Heart right ventricle (tissue), 16 donors: ENCODE measurements at regions not wholly inside any gene's neighbourhood (a gene's known extent, or its start where the extent isn't known, plus 50 kb on each side); places are given as distances from the start of the nearest gene placed in this dataset.

Experiments used
- ATAC-seq, 8 donors: fragments of 200-7000 bp; cut with Tn5 transposase; one replicate each; pipeline ENCODE4 v1.9.1; 2020; ENCODE audit warnings: mild to moderate bottlenecking in 8 of 8, moderate library complexity in 8 of 8, moderate number of reproducible peaks in 1 of 8
- DNase-seq, 2 donors: peaks; one replicate each; pipeline ENCODE4 v3.0.0-alpha.2; 2020
- H3K27ac ChIP-seq, 10 donors: fragments of 200-600 bp; sonication (generic) in 2 of 10; one replicate each; pipeline versions ENCODE4 v1.5.0 to v1.8.0; 2020 to 2022; ENCODE audit warnings: mild to moderate bottlenecking in 3 of 10
- H3K27me3 ChIP-seq, 7 donors: fragments of 200-600 bp; one replicate each; pipeline ENCODE4 v1.8.0; 2021 to 2022; ENCODE audit warnings: mild to moderate bottlenecking in 2 of 7
- H3K36me3 ChIP-seq, 9 donors: fragments of 200-600 bp; sonication (generic) in 1 of 9; one replicate each; pipeline versions ENCODE4 v1.5.0 to v1.8.0; 2020 to 2022; ENCODE audit warnings: mild to moderate bottlenecking in 2 of 9
- H3K4me1 ChIP-seq, 9 donors: fragments of 200-600 bp; sonication (generic) in 1 of 9; one replicate each; pipeline versions ENCODE4 v1.5.0 to v1.8.0; 2020 to 2022; ENCODE audit warnings: mild to moderate bottlenecking in 4 of 9
- H3K4me3 ChIP-seq, 10 donors: fragments of 200-600 bp; sonication (generic) in 2 of 10; one replicate each; pipeline versions ENCODE4 v1.5.0 to v1.8.0; 2020 to 2022; ENCODE audit warnings: mild to moderate bottlenecking in 7 of 10, moderate library complexity in 2 of 10
- H3K9me3 ChIP-seq, 11 donors: fragments of 200-600 bp in 10 of 11; sonication (generic) in 2 of 11; one replicate each; pipeline versions ENCODE4 v1.5.0 to v1.8.0; 2013 to 2022; ENCODE audit warnings: mild to moderate bottlenecking in 2 of 11, control low read depth in 1 of 11, moderate library complexity in 1 of 11
- CTCF ChIP-seq, 9 donors: fragments of 200-600 bp; sonication (generic) in 2 of 9; IDR thresholded peaks; one replicate each; pipeline versions ENCODE4 v1.5.0 to v1.8.0; 2021 to 2022; ENCODE audit warnings: antibody characterized with exemption in 9 of 9, mild to moderate bottlenecking in 5 of 9, moderate library complexity in 1 of 9
- WGBS, 2 donors: extraction: QIAGEN DNeasy Blood & Tissue Kit; methylation state at CpG; one replicate each; pipeline ENCODE4 v1.1.7; 2013; ENCODE audit warnings: inconsistent platforms in 1 of 2; 5-methylcytosine and 5-hydroxymethylcytosine counted together
- intact Hi-C, 10 donors: fragments of 100-400 bp; cut with DNase I; formaldehyde crosslinking; loops; one replicate each; pipeline versions ENCODE4 v1.11.1 to v1.14.2; 2022
- donor health status: Arrhythmogenic right ventricular cardiomyopathy.
- donor health status: ischemic (EF 13 %, LVEDD 7.1; RV severe dilation, severe dysfunction).
- donor health status: healthy with polysubstance abuse.
- donor health status: DM: no; HTN: yes; CAD: no.
- donor health status: DM: no; HTN: no; CAD: no.
- donor health status: ischemic (EF 25% LVEDD 6.9; RV normal size, moderate dysfunction).
- donor health status: ischemic (EF 25% LVEDD 5.7; RV mildly dilated, moderate dysfunction).
- donor health status: healthy.
- donor health status: DM: yes; HTN: yes; CAD: no.
- donor health status: Ischemic cardiomyopathy.
- donor health status: ischemic (EF 35%, LVEDD 5.7; RV mildly dilated, moderate dysfunction).
- donor health status: nonischemic (EF 11% LVEDD 7.7; RV severe dilation, severe dysfunction).
- donor health status: DM: yes; HTN: yes; CAD: no.
- donor health status: PGD.
- donor health status: ischemic (EF 29% LVEDD 5.4; RV normal size, mild dysfunction).
- donor health status: nonischemic (EF 23%, LVEDD 6.1; RV moderate dilation, normal function).

- no peaks in the 10 kb centered on the region for H3K4me1 ChIP-seq
- H3K36me3 ChIP-seq = no peaks in the 10 kb centered on the region
- no peak overlapping the region for H3K27ac ChIP-seq
- no peaks in the 10 kb centered on the region for H3K9me3 ChIP-seq
- no peak overlapping the region for H3K4me3 ChIP-seq
- no peak for TF ChIP-seq CTCF (IDR thresholded peaks at IDR 0.05)
- DNase-seq = no peak
- no peak for ATAC-seq
- intact Hi-C loops = no loop called here
- H3K27me3 ChIP-seq = no peaks in the 10 kb centered on the region
- 13 to 20% methylated on average over 4 of the region's 4 CpGs for WGBS, 2 donors
Measured at GRCh38 chr7:115634633-115635032, 395.9 kb downstream of the TFEC start.

- WGBS, 2 donors = 90 to 95% methylated on average over 5 of the region's 5 CpGs
- DNase-seq (no peak), ATAC-seq (no peak)
- intact Hi-C loops = no loop called here
- no peaks in the 10 kb centered on the region for H3K36me3 ChIP-seq
- no peak for TF ChIP-seq CTCF (IDR thresholded peaks at IDR 0.05)
- no peak overlapping the region for H3K4me3 ChIP-seq
- no peaks in the 10 kb centered on the region for H3K4me1 ChIP-seq
- H3K9me3 ChIP-seq = no peaks in the 10 kb centered on the region
- H3K27ac ChIP-seq = no peak overlapping the region
- H3K27me3 ChIP-seq = no peaks in the 10 kb centered on the region
Measured at GRCh38 chr7:115632636-115633035, 397.9 kb downstream of the TFEC start.

GRCh38 chr7:115631782-115632181 is 398.8 kb downstream of the TFEC start:
- no peak for DNase-seq
- TF ChIP-seq CTCF (IDR thresholded peaks at IDR 0.05) = no peak
- no peak for ATAC-seq
- Histone ChIP-seq H3K9me3 (no peaks in the 10 kb centered on the region), H3K27ac (no peak overlapping the region), H3K27me3 (no peaks in the 10 kb centered on the region), H3K4me3 (no peak overlapping the region), H3K4me1 (no peaks in the 10 kb centered on the region), H3K36me3 (no peaks in the 10 kb centered on the region)
- WGBS, 2 donors = 41 to 43% methylated on average over 6 of the region's 6 CpGs
- intact Hi-C loops = no loop called here

GRCh38 chr7:115630049-115630448 is 400.5 kb downstream of the TFEC start:
- Histone ChIP-seq H3K27ac (no peak overlapping the region), H3K4me3 (no peak overlapping the region), H3K36me3 (no peaks in the 10 kb centered on the region), H3K4me1 (no peaks in the 10 kb centered on the region), H3K9me3 (no peaks in the 10 kb centered on the region), H3K27me3 (no peaks in the 10 kb centered on the region)
- TF ChIP-seq CTCF (IDR thresholded peaks at IDR 0.05) = no peak
- intact Hi-C loops = no loop called here
- ATAC-seq (no peak), DNase-seq (no peak)
- 90% methylated on average over 4 of the region's 4 CpGs for WGBS, 2 donors

- no peak overlapping the region for H3K4me3 ChIP-seq
- no peaks in the 10 kb centered on the region for H3K9me3 ChIP-seq
- H3K4me1 ChIP-seq = no peaks in the 10 kb centered on the region
- no peaks in the 10 kb centered on the region for H3K36me3 ChIP-seq
- no peak for TF ChIP-seq CTCF (IDR thresholded peaks at IDR 0.05)
- H3K27ac ChIP-seq = no peak overlapping the region
- ATAC-seq (no peak), DNase-seq (no peak)
- H3K27me3 ChIP-seq = no peaks in the 10 kb centered on the region
- 33 to 34% methylated on average over 3 of the region's 3 CpGs for WGBS, 2 donors
- intact Hi-C loops = no loop called here
Measured at GRCh38 chr7:115618676-115619075, 411.9 kb downstream of the TFEC start.
